Rectal smooth muscle tissue (tissue), 1 donor: ENCODE measurements at regions not wholly inside any gene's neighbourhood (a gene's known extent, or its start where the extent isn't known, plus 50 kb on each side); places are given as distances from the start of the nearest gene placed in this dataset.
A peak's percentile ranks its signal among the peaks of the same experiment; 100 is the strongest.

Experiments used
- H3K27ac ChIP-seq: one replicate; pipeline ENCODE4 v1.7.0; 2013; ENCODE audit warnings: low read depth, low read length, inconsistent platforms
- H3K27me3 ChIP-seq: one replicate; pipeline ENCODE4 v1.7.0; 2013; ENCODE audit warnings: low read length; ENCODE audit not compliant: control insufficient read depth, insufficient read depth
- H3K36me3 ChIP-seq: one replicate; pipeline ENCODE4 v1.7.0; 2013; ENCODE audit warnings: low read length; ENCODE audit not compliant: control insufficient read depth, insufficient read depth
- H3K4me1 ChIP-seq: one replicate; pipeline ENCODE4 v1.7.0; 2013; ENCODE audit warnings: low read length; ENCODE audit not compliant: control insufficient read depth, insufficient read depth
- H3K4me3 ChIP-seq: one replicate; pipeline ENCODE4 v1.7.0; 2013; ENCODE audit warnings: low read length
- H3K9ac ChIP-seq: one replicate; pipeline ENCODE4 v1.7.0; 2013; ENCODE audit warnings: low read length

GRCh38 chr5:68725905-68726683 lies 367.7 kb upstream of the SLC30A5 start:
- Histone ChIP-seq H3K27ac (no peak overlapping the region), H3K4me1 (peaks cover 8% of the 10 kb centered on the region), H3K36me3 (no peaks in the 10 kb centered on the region), H3K9ac (no peak overlapping the region), H3K27me3 (no peaks in the 10 kb centered on the region), H3K4me3 (no peak overlapping the region)

GRCh38 chr5:68727931-68728330 lies 365.9 kb upstream of the SLC30A5 start:
- H3K27me3 ChIP-seq: no peaks in the 10 kb centered on the region
- H3K4me3 ChIP-seq: no peak overlapping the region
- H3K36me3 ChIP-seq: no peaks in the 10 kb centered on the region
- peaks cover 9% of the 10 kb centered on the region for H3K4me1 ChIP-seq
- H3K9ac ChIP-seq: no peak overlapping the region
- no peak overlapping the region for H3K27ac ChIP-seq

GRCh38 chr5:68729678-68730077 lies 364.1 kb upstream of the SLC30A5 start:
- Histone ChIP-seq H3K27me3 (no peaks in the 10 kb centered on the region), H3K4me3 (no peak overlapping the region), H3K27ac (no peak overlapping the region), H3K4me1 (peaks cover 9% of the 10 kb centered on the region), H3K36me3 (no peaks in the 10 kb centered on the region), H3K9ac (no peak overlapping the region)

GRCh38 chr5:68730220-68730978 lies 363.4 kb upstream of the SLC30A5 start:
- H3K36me3 ChIP-seq: no peaks in the 10 kb centered on the region
- no peak overlapping the region for H3K4me3 ChIP-seq
- H3K27ac ChIP-seq: peak overlapping the region; percentile 71
- no peak overlapping the region for H3K9ac ChIP-seq
- no peaks in the 10 kb centered on the region for H3K27me3 ChIP-seq
- peaks cover 9% of the 10 kb centered on the region for H3K4me1 ChIP-seq

GRCh38 chr5:68730979-68731654 lies 362.7 kb upstream of the SLC30A5 start:
- Histone ChIP-seq H3K4me3 (no peak overlapping the region), H3K4me1 (peaks cover 9% of the 10 kb centered on the region), H3K27ac (peak overlapping the region; percentile 71), H3K36me3 (no peaks in the 10 kb centered on the region), H3K9ac (no peak overlapping the region), H3K27me3 (no peaks in the 10 kb centered on the region)

- Histone ChIP-seq H3K9ac (no peak overlapping the region), H3K4me3 (no peak overlapping the region), H3K4me1 (peaks cover 9% of the 10 kb centered on the region), H3K27ac (no peak overlapping the region), H3K27me3 (no peaks in the 10 kb centered on the region), H3K36me3 (no peaks in the 10 kb centered on the region)
Measured at GRCh38 chr5:68732251-68732650, 361.6 kb upstream of the SLC30A5 start.

GRCh38 chr5:68734781-68735180 lies 359.0 kb upstream of the SLC30A5 start:
- no peak overlapping the region for H3K27ac ChIP-seq
- no peaks in the 10 kb centered on the region for H3K36me3 ChIP-seq
- no peak overlapping the region for H3K4me3 ChIP-seq
- peaks cover 9% of the 10 kb centered on the region for H3K4me1 ChIP-seq
- no peak overlapping the region for H3K9ac ChIP-seq
- no peaks in the 10 kb centered on the region for H3K27me3 ChIP-seq

- Histone ChIP-seq H3K36me3 (no peaks in the 10 kb centered on the region), H3K27me3 (no peaks in the 10 kb centered on the region), H3K4me1 (no peaks in the 10 kb centered on the region), H3K27ac (no peak overlapping the region), H3K9ac (no peak overlapping the region), H3K4me3 (no peak overlapping the region)
Measured at GRCh38 chr5:68738236-68738635, 355.6 kb upstream of the SLC30A5 start.

- H3K27me3 ChIP-seq: no peaks in the 10 kb centered on the region
- H3K27ac ChIP-seq: no peak overlapping the region
- H3K9ac ChIP-seq: no peak overlapping the region
- no peak overlapping the region for H3K4me3 ChIP-seq
- no peaks in the 10 kb centered on the region for H3K36me3 ChIP-seq
- no peaks in the 10 kb centered on the region for H3K4me1 ChIP-seq
Measured at GRCh38 chr5:68738841-68739240, 355.0 kb upstream of the SLC30A5 start.

GRCh38 chr5:68739752-68740151 lies 354.1 kb upstream of the SLC30A5 start:
- H3K36me3 ChIP-seq: no peaks in the 10 kb centered on the region
- H3K27ac ChIP-seq: no peak overlapping the region
- no peaks in the 10 kb centered on the region for H3K4me1 ChIP-seq
- no peak overlapping the region for H3K4me3 ChIP-seq
- H3K9ac ChIP-seq: no peak overlapping the region
- no peaks in the 10 kb centered on the region for H3K27me3 ChIP-seq

- no peak overlapping the region for H3K9ac ChIP-seq
- H3K4me1 ChIP-seq: no peaks in the 10 kb centered on the region
- no peak overlapping the region for H3K27ac ChIP-seq
Measured at GRCh38 chr5:68740226-68740910, 353.4 kb upstream of the SLC30A5 start.

GRCh38 chr5:68744206-68744605 lies 349.6 kb upstream of the SLC30A5 start:
- Histone ChIP-seq H3K9ac (no peak overlapping the region), H3K4me3 (no peak overlapping the region), H3K4me1 (no peaks in the 10 kb centered on the region), H3K36me3 (no peaks in the 10 kb centered on the region), H3K27ac (no peak overlapping the region), H3K27me3 (no peaks in the 10 kb centered on the region)

More at GRCh38 chr5:68740226-68740910, 353.4 kb upstream of the SLC30A5 start:
- Histone ChIP-seq H3K36me3 (no peaks in the 10 kb centered on the region), H3K27me3 (no peaks in the 10 kb centered on the region), H3K4me3 (no peak overlapping the region)
